ENCODE measurements at regions not wholly inside any gene's neighbourhood (a gene's known extent, or its start where the extent isn't known, plus 50 kb on each side); places are given as distances from the start of the nearest gene placed in this dataset.

GRCh38 chr10:43960135-43960415 lies 311.4 kb upstream of the ZNF32 start:
- no peak for TF ChIP-seq CTCF (IDR thresholded peaks at IDR 0.05)
- TF ChIP-seq POLR2AphosphoS5 (IDR thresholded peaks at IDR 0.05), result no peak
